ENCODE measurements at regions not wholly inside any gene's neighbourhood (a gene's known extent, or its start where the extent isn't known, plus 50 kb on each side); places are given as distances from the start of the nearest gene placed in this dataset.

GRCh38 chr2:65671670-65672242, 239.4 kb upstream of the SPRED2 start:
- CTCF ChIA-PET, result no interaction called here
- POLR2A ChIA-PET, result no interaction called here

GRCh38 chr2:65669574-65669973, 237.2 kb upstream of the SPRED2 start:
- POLR2A ChIA-PET, result no interaction called here
- CTCF ChIA-PET, result no interaction called here

- ChIA-PET POLR2A (no interaction called here), CTCF (no interaction called here)
Observed at GRCh38 chr2:65668744-65669143, 236.3 kb upstream of the SPRED2 start.

- CTCF ChIA-PET, result no interaction called here
- POLR2A ChIA-PET, result no interaction called here
Observed at GRCh38 chr2:65666156-65666725, 233.8 kb upstream of the SPRED2 start.

- CTCF ChIA-PET, result no interaction called here
Observed at GRCh38 chr2:65664931-65665330, 232.5 kb upstream of the SPRED2 start.

GRCh38 chr2:65663831-65664407, 231.5 kb upstream of the SPRED2 start:
- POLR2A ChIA-PET, result no interaction called here
- CTCF ChIA-PET, result no interaction called here

More at GRCh38 chr2:65664931-65665330, 232.5 kb upstream of the SPRED2 start:
- POLR2A ChIA-PET, result no interaction called here

- ChIA-PET CTCF (no interaction called here), POLR2A (no interaction called here)
Observed at GRCh38 chr2:65662654-65663432, 230.4 kb upstream of the SPRED2 start.

- POLR2A ChIA-PET, result no interaction called here
- CTCF ChIA-PET, result no interaction called here
Observed at GRCh38 chr2:65661980-65662653, 229.7 kb upstream of the SPRED2 start.

GRCh38 chr2:65660340-65660739, 227.9 kb upstream of the SPRED2 start:
- POLR2A ChIA-PET, result no interaction called here
- CTCF ChIA-PET, result no interaction called here

GRCh38 chr2:65658881-65659280, 226.5 kb upstream of the SPRED2 start:
- POLR2A ChIA-PET, result no interaction called here
- CTCF ChIA-PET, result no interaction called here

GRCh38 chr2:65658266-65658665, 225.9 kb upstream of the SPRED2 start:
- ChIA-PET POLR2A (no interaction called here), CTCF (no interaction called here)

GRCh38 chr2:65656160-65656718, 223.8 kb upstream of the SPRED2 start:
- CTCF ChIA-PET, result no interaction called here

GRCh38 chr2:65655000-65655399, 222.6 kb upstream of the SPRED2 start:
- POLR2A ChIA-PET, result no interaction called here
- CTCF ChIA-PET, result no interaction called here

More at GRCh38 chr2:65656160-65656718, 223.8 kb upstream of the SPRED2 start:
- POLR2A ChIA-PET, result no interaction called here

- POLR2A ChIA-PET, result no interaction called here
Observed at GRCh38 chr2:65654496-65654895, 222.1 kb upstream of the SPRED2 start.

GRCh38 chr2:65652066-65652465, 219.7 kb upstream of the SPRED2 start:
- ChIA-PET CTCF (interaction anchor here (0.6 kb wide), 1 partner anchor 10 kb away, joined by 4 read pairs; no protein-coding TSS in a partner anchor), POLR2A (no interaction called here)

More at GRCh38 chr2:65654496-65654895, 222.1 kb upstream of the SPRED2 start:
- CTCF ChIA-PET, result no interaction called here

GRCh38 chr2:65649811-65650589, 217.6 kb upstream of the SPRED2 start:
- POLR2A ChIA-PET, result no interaction called here
- CTCF ChIA-PET, result no interaction called here

GRCh38 chr2:65647249-65647842, 214.9 kb upstream of the SPRED2 start:
- POLR2A ChIA-PET, result no interaction called here
- CTCF ChIA-PET, result no interaction called here

GRCh38 chr2:65640793-65641103, 208.3 kb upstream of the SPRED2 start:
- CTCF ChIA-PET, result no interaction called here
- POLR2A ChIA-PET, result no interaction called here

GRCh38 chr2:65639156-65639864, 206.9 kb upstream of the SPRED2 start:
- CTCF ChIA-PET, result no interaction called here
- POLR2A ChIA-PET, result no interaction called here

Measured in activated CD8-positive, alpha-beta memory T cell treated with anti-CD3 and anti-CD28 coated beads for 36 hours (primary cell).